ENCODE measurements at regions not wholly inside any gene's neighbourhood (a gene's known extent, or its start where the extent isn't known, plus 50 kb on each side); places are given as distances from the start of the nearest gene placed in this dataset.

GRCh38 chr7:9960460-9960859 lies 1013.2 kb upstream of the PHF14 start (continued):
- TF ChIP-seq ZNF425 (CRISPR knock-in tag; conservative IDR thresholded peaks at IDR 0.05) (no peak), GRHL2 (CRISPR knock-in tag; IDR thresholded peaks at IDR 0.05; ENCODE audit: insufficient replicate concordance, severe bottlenecking) (no peak), MLX (CRISPR knock-in tag; IDR thresholded peaks at IDR 0.05) (no peak)

GRCh38 chr7:9961161-9961922 lies 1012.3 kb upstream of the PHF14 start:
- DNase-seq (ENCODE audit: low spot score) (no peak), ATAC-seq (peak; percentile 84; the same call in 1 of the 2 replicates)
- no peaks in the 10 kb centered on the region for H3K27me3 Mint-ChIP-seq (ENCODE audit: low read depth)
- H3K36me3 Mint-ChIP-seq, result no peaks in the 10 kb centered on the region
- ChIA-PET POLR2A (no interaction called here), CTCF (no interaction called here)
- no peak overlapping the region for H3K27ac Mint-ChIP-seq
- no peaks in the 10 kb centered on the region for H3K9me3 Mint-ChIP-seq
- no peak overlapping the region for H3K4me3 Mint-ChIP-seq
- peaks cover 30% of the 10 kb centered on the region for H3K4me1 Mint-ChIP-seq
- no peak for TF ChIP-seq PRRX2 (CRISPR knock-in tag; IDR thresholded peaks at IDR 0.05)
- TF ChIP-seq ZNF512 (CRISPR knock-in tag; IDR thresholded peaks at IDR 0.05; ENCODE audit: borderline replicate concordance), result no peak
- no peak for TF ChIP-seq USF2 (CRISPR knock-in tag; IDR thresholded peaks at IDR 0.05)
- no peak for TF ChIP-seq ATF3 (CRISPR knock-in tag; conservative IDR thresholded peaks at IDR 0.05)
- no peak for TF ChIP-seq ZSCAN18 (CRISPR knock-in tag; IDR thresholded peaks at IDR 0.05)
- TF ChIP-seq ZNF317 (CRISPR knock-in tag; IDR thresholded peaks at IDR 0.05; ENCODE audit: borderline replicate concordance, low read depth), result no peak
- TF ChIP-seq OVOL2 (CRISPR knock-in tag; IDR thresholded peaks at IDR 0.05; ENCODE audit: borderline replicate concordance), result no peak

GRCh38 chr7:9962742-9963141 lies 1010.9 kb upstream of the PHF14 start:
- CTCF ChIA-PET, result no interaction called here
- ATAC-seq (no peak; the same call in 1 of the 2 replicates), DNase-seq (ENCODE audit: low spot score) (no peak)
- POLR2A ChIA-PET, result no interaction called here
- Mint-ChIP-seq H3K9me3 (no peaks in the 10 kb centered on the region), H3K4me1 (peaks cover 30% of the 10 kb centered on the region), H3K27me3 (ENCODE audit: low read depth) (no peaks in the 10 kb centered on the region), H3K27ac (no peak overlapping the region), H3K36me3 (no peaks in the 10 kb centered on the region), H3K4me3 (no peak overlapping the region)
- TF ChIP-seq IRF1 (CRISPR knock-in tag; IDR thresholded peaks at IDR 0.05) (no peak), ZNF512 (CRISPR knock-in tag; IDR thresholded peaks at IDR 0.05; ENCODE audit: borderline replicate concordance) (no peak), IRF2 (CRISPR knock-in tag; IDR thresholded peaks at IDR 0.05; ENCODE audit: borderline replicate concordance, low read depth) (no peak), E2F5 (CRISPR knock-in tag; IDR thresholded peaks at IDR 0.05) (no peak), PRDM15 (CRISPR knock-in tag; IDR thresholded peaks at IDR 0.05) (no peak), NR1H2 (CRISPR knock-in tag; IDR thresholded peaks at IDR 0.05) (no peak)

Data from WTC11 (cell line).